Type B pancreatic cell (in vitro differentiated cells): ENCODE measurements at regions not wholly inside any gene's neighbourhood (a gene's known extent, or its start where the extent isn't known, plus 50 kb on each side); places are given as distances from the start of the nearest gene placed in this dataset.

ENCODE experiments used
- DNase-seq: peaks from one replicate; pipeline ENCODE4 v3.0.0; 2021; ENCODE audit warnings: mixed read lengths; ENCODE audit not compliant: unreplicated experiment; ENCODE audit errors: extremely low spot score
- H3K27ac Mint-ChIP-seq: 2 replicates; pipeline ENCODE4 v1.8.0; 2021; ENCODE audit warnings: mild to moderate bottlenecking, mixed read lengths
- H3K27me3 Mint-ChIP-seq: 2 replicates; pipeline ENCODE4 v1.8.0; 2021; ENCODE audit warnings: mixed read lengths
- H3K36me3 Mint-ChIP-seq: 2 replicates; pipeline ENCODE4 v1.8.0; 2021; ENCODE audit warnings: mixed read lengths
- H3K4me1 Mint-ChIP-seq: one replicate; pipeline ENCODE4 v1.8.0; 2021; ENCODE audit warnings: mixed read lengths; ENCODE audit not compliant: unreplicated experiment
- H3K4me3 Mint-ChIP-seq: 2 replicates; pipeline ENCODE4 v1.8.0; 2021; ENCODE audit warnings: mild to moderate bottlenecking, mixed read lengths
- H3K9me3 Mint-ChIP-seq: 2 replicates; pipeline ENCODE4 v1.8.0; 2021; ENCODE audit warnings: mixed read lengths
- CTCF ChIP-seq: fragments of 200-600 bp; sonication (generic); conservative IDR thresholded peaks from 2 replicates; pipeline ENCODE4 v1.5.0; 2021; ENCODE audit warnings: antibody characterized with exemption, mild to moderate bottlenecking

DNA sequence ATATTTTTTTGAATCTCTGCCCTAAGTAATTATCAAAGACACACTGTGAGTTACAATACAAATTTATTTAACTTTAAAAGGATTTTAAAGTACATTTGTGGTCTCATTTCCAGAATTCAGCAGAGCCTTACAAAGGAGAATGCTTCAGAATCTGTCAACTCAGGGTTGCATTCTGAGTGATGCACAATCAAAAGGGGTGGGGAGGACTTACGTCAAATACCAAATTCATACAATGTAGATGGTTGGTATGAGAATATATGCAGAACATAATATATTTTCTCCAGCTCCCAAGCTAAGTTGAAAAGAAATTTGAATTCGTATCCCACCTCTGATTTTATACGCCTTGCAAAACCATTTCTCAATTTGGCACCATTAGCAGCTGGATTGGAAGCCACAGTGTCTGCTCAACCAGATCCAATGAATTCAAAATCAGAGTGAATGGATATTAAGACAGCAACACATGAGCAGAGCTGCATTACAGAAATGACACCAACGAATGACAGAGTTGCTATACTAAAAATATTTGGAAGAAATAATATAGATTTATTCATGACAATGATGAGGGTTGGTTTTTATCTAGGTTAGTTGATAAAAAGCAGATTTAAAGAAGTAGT lies 110.4 kb upstream of the CFAP20DC start:
- no peaks in the 10 kb centered on the region for H3K36me3 Mint-ChIP-seq
- no peak for TF ChIP-seq CTCF

GRCh38 chr3:59153648-59154047 lies 103.8 kb upstream of the CFAP20DC start:
- H3K9me3 Mint-ChIP-seq: no peaks in the 10 kb centered on the region
- H3K27me3 Mint-ChIP-seq: no peaks in the 10 kb centered on the region
- no peak overlapping the region for H3K4me3 Mint-ChIP-seq
- H3K4me1 Mint-ChIP-seq: no peaks in the 10 kb centered on the region
- H3K36me3 Mint-ChIP-seq: peaks cover 4% of the 10 kb centered on the region
- no peak for DNase-seq
- no peak for TF ChIP-seq CTCF
- H3K27ac Mint-ChIP-seq: no peak overlapping the region

More for the DNA sequence above, 110.4 kb upstream of the CFAP20DC start:
- H3K27me3 Mint-ChIP-seq: peaks cover 3% of the 10 kb centered on the region
- H3K4me3 Mint-ChIP-seq: no peak overlapping the region
- no peak for DNase-seq
- no peaks in the 10 kb centered on the region for H3K9me3 Mint-ChIP-seq
- no peaks in the 10 kb centered on the region for H3K4me1 Mint-ChIP-seq
- no peak overlapping the region for H3K27ac Mint-ChIP-seq

DNA sequence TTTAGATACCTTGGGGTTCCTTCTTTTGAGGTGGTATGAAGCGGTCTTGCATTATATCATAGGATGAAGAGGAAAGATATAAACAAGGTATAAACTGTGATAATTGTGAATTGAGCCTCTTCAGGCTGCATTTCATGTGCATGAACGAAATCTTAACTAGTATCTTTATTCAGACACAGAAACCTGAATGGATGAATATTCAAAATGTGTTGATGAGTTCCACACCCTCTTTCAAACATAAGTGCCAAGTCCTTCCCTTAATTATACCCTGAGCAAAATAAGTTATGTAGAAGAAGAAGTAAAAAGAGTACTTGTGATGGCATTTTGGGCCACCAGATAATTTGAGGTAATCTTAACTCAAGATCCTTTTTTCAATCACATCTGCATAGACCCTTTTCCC lies 103.1 kb upstream of the CFAP20DC start:
- H3K27me3 Mint-ChIP-seq: no peaks in the 10 kb centered on the region
- peaks cover 4% of the 10 kb centered on the region for H3K36me3 Mint-ChIP-seq

DNA sequence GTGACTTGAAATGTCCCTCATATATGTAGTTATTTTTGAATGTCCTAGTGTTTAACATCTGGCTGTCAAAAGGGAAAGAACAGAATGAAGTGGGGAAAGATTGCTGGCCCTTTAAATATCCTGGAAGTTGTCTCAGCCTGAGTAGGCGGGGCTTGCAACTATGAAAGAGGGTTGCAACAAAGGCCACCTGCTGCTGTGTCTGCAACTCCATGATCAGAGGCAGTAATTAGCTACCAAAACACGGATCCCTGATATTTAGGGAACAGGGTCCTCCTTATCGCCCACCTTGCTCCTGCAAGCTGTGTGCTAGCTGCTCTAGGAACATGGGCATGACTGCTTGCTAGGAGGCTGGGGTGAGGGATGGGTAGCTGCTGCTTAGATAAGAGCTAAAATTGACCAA lies 100.2 kb upstream of the CFAP20DC start:
- no peak overlapping the region for H3K4me3 Mint-ChIP-seq
- no peak for DNase-seq
- no peaks in the 10 kb centered on the region for H3K4me1 Mint-ChIP-seq
- H3K36me3 Mint-ChIP-seq: peaks cover 4% of the 10 kb centered on the region
- no peak for TF ChIP-seq CTCF
- no peaks in the 10 kb centered on the region for H3K9me3 Mint-ChIP-seq
- H3K27ac Mint-ChIP-seq: no peak overlapping the region
- H3K27me3 Mint-ChIP-seq: no peaks in the 10 kb centered on the region

More for the DNA sequence above, 103.1 kb upstream of the CFAP20DC start:
- no peak overlapping the region for H3K4me3 Mint-ChIP-seq
- H3K9me3 Mint-ChIP-seq: no peaks in the 10 kb centered on the region
- TF ChIP-seq CTCF: no peak
- no peaks in the 10 kb centered on the region for H3K4me1 Mint-ChIP-seq
- no peak overlapping the region for H3K27ac Mint-ChIP-seq
- no peak for DNase-seq

- no peaks in the 10 kb centered on the region for H3K27me3 Mint-ChIP-seq
- no peaks in the 10 kb centered on the region for H3K4me1 Mint-ChIP-seq
- no peak overlapping the region for H3K4me3 Mint-ChIP-seq
- no peak for DNase-seq
- peaks cover 4% of the 10 kb centered on the region for H3K36me3 Mint-ChIP-seq
- H3K9me3 Mint-ChIP-seq: no peaks in the 10 kb centered on the region
- TF ChIP-seq CTCF: no peak
- H3K27ac Mint-ChIP-seq: no peak overlapping the region
Measured at GRCh38 chr3:59149166-59149565, 99.3 kb upstream of the CFAP20DC start.

DNA sequence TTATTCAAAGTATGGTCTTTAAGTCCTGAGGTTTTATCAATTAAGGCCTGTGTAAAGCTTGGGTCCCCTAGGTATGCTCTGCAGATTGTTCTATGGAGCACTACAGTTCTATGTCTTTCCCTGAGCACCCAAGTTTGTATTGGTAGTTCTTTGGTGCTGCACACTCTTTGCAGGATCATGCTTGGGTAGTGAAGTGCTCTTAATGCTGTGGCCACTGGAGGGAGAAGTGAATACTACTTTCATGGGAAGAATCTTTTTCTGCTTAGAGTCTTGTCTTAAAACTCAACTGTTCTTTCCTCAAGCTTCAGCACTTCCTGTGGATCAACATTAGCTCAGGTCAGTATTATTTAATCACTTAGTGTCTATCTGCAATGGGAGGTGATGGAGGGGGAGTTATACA lies 93.6 kb upstream of the CFAP20DC start:
- no peak for DNase-seq
- no peak overlapping the region for H3K4me3 Mint-ChIP-seq
- TF ChIP-seq CTCF: no peak
- no peak overlapping the region for H3K27ac Mint-ChIP-seq
- H3K4me1 Mint-ChIP-seq: peaks cover 6% of the 10 kb centered on the region
- H3K27me3 Mint-ChIP-seq: peaks cover 6% of the 10 kb centered on the region
- H3K36me3 Mint-ChIP-seq: peaks cover 3% of the 10 kb centered on the region
- H3K9me3 Mint-ChIP-seq: no peaks in the 10 kb centered on the region
